GM13977 (cell line): ENCODE measurements at regions not wholly inside any gene's neighbourhood (a gene's known extent, or its start where the extent isn't known, plus 50 kb on each side); places are given as distances from the start of the nearest gene placed in this dataset.
"Not testable (repeated sequence)": the region's sequence is repeated elsewhere in the genome, so short reads cannot be mapped to it uniquely, and the experiment has no call there.

Source experiments
- DNase-seq: peaks from one replicate; pipeline ENCODE4 v3.0.0; 2012; ENCODE audit warnings: low spot score
- CTCF ChIP-seq: IDR thresholded peaks from 2 replicates; pipeline ENCODE4 v1.5.1; 2012; ENCODE audit warnings: mild to moderate bottlenecking, control low read depth; ENCODE audit not compliant: insufficient read depth; ENCODE audit errors: extremely low read depth, missing control alignments
- in situ Hi-C: fragments of 300-500 bp; cut with MboI; formaldehyde crosslinking; loops from one replicate; pipeline ENCODE4 v1.12.0; 2022; ENCODE audit warnings: low sequenced_read_pairs, low pct_unique_long_range_greater_than_20kb, mixed read lengths, inconsistent platforms; ENCODE audit not compliant: unreplicated experiment

- no peak for TF ChIP-seq CTCF
- no peak for DNase-seq
- in situ Hi-C loops = loop anchor here (10.0 kb wide), 1 partner anchor 52 kb away; no protein-coding TSS in a partner anchor
These were observed 92.3 kb upstream of the CD44 start for GRCh38 chr11:35046681-35047080.

DNA sequence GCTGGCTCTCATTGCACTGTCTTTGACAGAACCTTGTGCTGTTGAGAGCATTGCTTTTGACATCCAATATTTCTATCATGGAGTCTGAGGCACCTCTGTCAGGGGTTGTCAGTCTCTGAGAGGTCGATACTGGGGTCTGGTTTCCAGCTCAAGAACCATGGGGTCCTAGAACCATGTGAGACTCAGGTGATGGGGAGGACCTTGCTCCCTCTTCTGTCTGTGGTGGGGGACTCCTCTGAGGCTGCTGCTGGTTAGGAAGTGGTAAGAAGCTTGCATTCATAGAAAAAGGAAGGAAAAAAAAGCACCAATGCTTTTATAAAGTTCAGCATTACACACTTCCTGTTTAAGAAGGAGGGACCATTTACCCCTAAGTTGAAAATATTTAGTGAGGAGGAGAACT is 91.8 kb upstream of the CD44 start:
- no peak for DNase-seq
- TF ChIP-seq CTCF = no peak
- in situ Hi-C loops = loop anchor here (10.0 kb wide), 1 partner anchor 52 kb away; no protein-coding TSS in a partner anchor

GRCh38 chr11:35047769-35048168 is 91.2 kb upstream of the CD44 start:
- no peak for TF ChIP-seq CTCF
- no peak for DNase-seq
- in situ Hi-C loops = loop anchor here (10.0 kb wide), 1 partner anchor 53 kb away; no protein-coding TSS in a partner anchor

DNA sequence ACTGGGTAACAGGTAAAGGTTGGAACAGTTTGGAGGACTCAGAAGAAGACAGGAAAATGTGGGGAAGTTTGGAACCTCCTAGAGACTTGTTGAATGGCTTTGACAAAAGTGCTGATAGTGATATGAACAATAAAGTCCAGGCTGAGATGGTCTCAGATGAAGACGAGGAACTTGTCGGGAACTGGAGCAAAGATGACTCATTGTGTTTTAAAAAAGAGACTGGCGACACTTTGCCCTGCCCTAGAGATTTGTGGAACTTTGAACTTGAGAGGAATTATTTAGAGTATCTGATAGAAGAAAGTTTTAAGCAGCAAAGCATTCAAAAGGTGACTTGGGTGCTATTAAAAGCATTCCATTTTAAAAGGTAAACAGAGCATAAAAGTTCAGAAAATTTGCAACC is 90.6 kb upstream of the CD44 start:
- in situ Hi-C loops = loop anchor here (10.0 kb wide), 1 partner anchor 54 kb away; no protein-coding TSS in a partner anchor
- not testable (repeated sequence) for DNase-seq

DNA sequence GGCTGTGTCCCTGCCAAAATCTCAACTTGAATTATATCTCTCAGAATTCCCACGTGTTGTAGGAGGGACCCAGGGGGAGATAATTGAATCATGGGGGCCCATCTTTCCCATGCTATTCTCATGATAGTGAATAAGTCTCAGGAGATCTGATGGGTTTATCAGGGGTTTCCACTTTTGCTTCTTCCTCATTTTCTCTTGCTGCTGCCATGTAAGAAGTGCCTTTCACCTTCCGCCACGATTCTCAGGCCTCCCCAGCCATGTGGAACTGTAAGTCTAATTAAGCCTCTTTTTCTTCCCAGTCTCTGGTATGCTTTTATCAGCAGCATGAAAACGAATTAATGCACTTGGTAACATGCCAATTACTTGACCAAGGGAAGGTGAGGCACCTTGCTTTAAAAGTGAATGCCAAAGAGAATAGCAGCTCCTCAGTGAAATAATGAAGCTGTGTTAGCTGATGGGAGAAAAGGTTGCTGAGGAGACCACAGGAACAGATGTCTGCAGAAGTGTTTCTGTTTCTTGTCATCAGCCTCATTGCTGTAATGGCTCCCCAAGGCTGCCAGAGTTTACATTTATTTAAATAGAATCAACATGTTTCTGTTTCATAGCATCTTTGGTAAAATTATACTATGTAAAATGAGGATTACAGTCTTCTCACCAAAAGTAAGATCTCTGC is 89.0 kb upstream of the CD44 start:
- TF ChIP-seq CTCF = no peak
- in situ Hi-C loops = loop anchor here (10.0 kb wide), 1 partner anchor 55 kb away; no protein-coding TSS in a partner anchor
- DNase-seq = no peak

DNA sequence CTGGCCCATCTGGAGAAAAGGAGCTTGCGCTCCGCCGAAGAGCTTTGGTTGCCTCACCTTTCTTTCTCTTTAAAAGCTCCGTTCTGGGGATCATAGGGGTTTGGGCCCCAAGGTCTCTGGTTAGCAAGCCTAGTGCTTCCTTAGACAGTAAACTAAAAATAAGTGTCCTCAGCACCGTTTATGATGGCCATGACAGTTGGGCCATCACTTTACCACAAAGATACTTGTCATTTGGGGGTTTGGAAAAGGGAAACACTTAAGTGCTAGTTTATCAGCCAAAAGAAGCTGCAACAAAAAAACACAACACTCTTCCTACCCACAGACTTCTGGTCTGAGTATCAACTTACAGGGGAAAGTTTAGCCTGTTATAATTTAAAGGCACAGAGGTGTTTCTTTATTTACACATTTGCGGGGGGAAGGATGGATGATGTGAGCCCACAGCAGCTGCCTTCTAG is 88.4 kb upstream of the CD44 start:
- in situ Hi-C loops = no loop called here
- no peak for DNase-seq
- TF ChIP-seq CTCF = no peak

- TF ChIP-seq CTCF = no peak
- in situ Hi-C loops = no loop called here
- no peak for DNase-seq
These were observed 82.4 kb upstream of the CD44 start for GRCh38 chr11:35056391-35057093.
